ENCODE measurements at regions not wholly inside any gene's neighbourhood (a gene's known extent, or its start where the extent isn't known, plus 50 kb on each side); places are given as distances from the start of the nearest gene placed in this dataset.

DNA sequence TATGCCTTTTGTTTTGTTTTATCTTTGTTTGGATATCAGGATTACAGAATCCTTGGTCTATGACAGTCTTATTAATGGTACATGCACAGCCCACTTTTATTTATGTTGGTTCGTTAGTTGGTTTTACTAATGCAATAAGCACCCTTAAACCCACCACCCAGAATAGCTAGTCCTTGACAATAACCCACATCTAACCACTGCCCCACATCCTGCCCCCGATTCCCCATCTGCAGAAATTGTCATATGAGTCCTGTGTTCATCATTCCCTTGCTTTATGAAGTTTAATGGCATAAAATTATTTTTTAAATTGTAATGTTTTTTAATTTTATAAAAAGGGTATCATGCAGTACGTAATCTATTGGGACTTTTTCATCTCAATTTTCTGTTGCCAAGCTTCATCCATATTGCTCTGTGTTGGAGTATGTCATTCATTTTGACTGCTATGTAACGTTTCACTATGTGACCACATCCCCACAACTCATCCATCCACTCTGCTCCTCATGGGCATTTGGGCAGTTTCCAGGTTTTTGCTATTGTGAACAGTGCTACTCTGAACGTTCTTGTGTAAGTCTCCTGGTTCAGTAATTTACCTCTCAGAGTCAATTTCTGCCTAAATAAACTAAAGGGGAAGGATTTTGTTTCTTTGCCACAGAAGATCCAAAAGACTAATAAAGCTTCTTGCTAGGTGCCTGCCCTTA, 150.4 kb downstream of the MRPL14 start:
- Histone ChIP-seq H3K4me1 (no peaks in the 10 kb centered on the region), H3K36me3 (replicated peaks) (no peaks in the 10 kb centered on the region), H3K27me3 (ENCODE audit: low read depth) (peaks cover 5% of the 10 kb centered on the region; the same call in 1 of the 2 replicates), H3K9me3 (no peaks in the 10 kb centered on the region), H3K4me3 (no peak overlapping the region)
- in situ Hi-C loops (cut with MboI; ENCODE audit: low sequenced_read_pairs), result no loop called here
- no peak for DNase-seq (ENCODE audit: low spot score in 2 of 2)

DNA sequence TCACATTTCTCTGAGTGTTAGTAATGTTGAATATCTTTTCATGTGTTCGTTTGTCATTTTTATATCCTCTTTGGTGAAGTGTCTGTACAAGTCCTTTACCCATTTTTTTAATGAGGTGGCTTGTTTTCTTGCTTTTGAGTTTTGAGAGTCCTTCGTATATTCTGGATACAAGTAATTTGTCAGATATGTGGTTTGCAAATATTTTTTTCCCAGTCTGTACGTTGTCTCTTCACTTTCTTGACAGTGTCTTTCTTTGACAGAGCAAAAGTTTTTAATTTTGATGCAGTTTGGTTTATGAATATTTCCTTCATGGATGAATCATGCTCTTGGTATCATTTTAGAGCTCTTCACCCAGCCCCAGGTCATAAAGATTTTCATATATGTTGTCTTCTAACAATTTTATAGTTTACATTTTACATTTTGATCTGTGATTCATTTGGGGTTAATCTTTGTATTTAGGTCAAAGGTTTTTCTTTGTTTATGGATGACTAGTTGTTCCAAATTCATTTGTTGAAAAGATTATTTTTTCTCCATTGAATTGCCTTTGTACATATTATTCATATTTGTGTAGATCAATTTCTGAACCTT, 152.5 kb downstream of the MRPL14 start:
- Histone ChIP-seq H3K27me3 (ENCODE audit: low read depth) (peaks cover 5% of the 10 kb centered on the region; the same call in 1 of the 2 replicates), H3K9me3 (no peaks in the 10 kb centered on the region), H3K4me1 (no peaks in the 10 kb centered on the region), H3K36me3 (replicated peaks) (no peaks in the 10 kb centered on the region), H3K4me3 (no peak overlapping the region)
- DNase-seq (ENCODE audit: low spot score in 2 of 2), result no peak
- in situ Hi-C loops (cut with MboI; ENCODE audit: low sequenced_read_pairs), result no loop called here

DNA sequence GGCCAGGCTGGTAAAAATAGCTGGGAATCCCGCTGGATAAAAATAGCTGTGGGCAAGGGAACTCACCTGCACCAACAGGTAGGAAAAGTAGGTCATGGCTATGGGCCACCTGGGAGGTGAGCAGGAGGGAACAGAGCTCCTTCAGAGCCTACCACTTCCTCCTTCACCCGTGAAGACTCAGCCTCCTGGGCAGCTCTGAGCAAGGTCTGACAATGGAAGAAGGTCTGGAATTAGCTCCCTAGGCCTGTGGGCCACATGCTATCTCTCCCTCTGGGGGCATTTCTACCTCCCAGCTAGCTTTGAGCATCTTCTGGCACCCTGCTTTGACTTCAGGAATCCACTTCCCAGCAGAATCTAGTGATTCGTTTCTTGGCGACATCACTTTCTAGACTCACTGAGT, 153.9 kb downstream of the MRPL14 start:
- in situ Hi-C loops (cut with MboI; ENCODE audit: low sequenced_read_pairs), result no loop called here
- no peak overlapping the region for H3K4me3 ChIP-seq
- H3K36me3 ChIP-seq (replicated peaks), result no peaks in the 10 kb centered on the region
- H3K4me1 ChIP-seq, result no peaks in the 10 kb centered on the region
- no peaks in the 10 kb centered on the region for H3K9me3 ChIP-seq
- DNase-seq (ENCODE audit: low spot score in 2 of 2), result no peak
- peaks cover 5% of the 10 kb centered on the region; the same call in 1 of the 2 replicates for H3K27me3 ChIP-seq (ENCODE audit: low read depth)

DNA sequence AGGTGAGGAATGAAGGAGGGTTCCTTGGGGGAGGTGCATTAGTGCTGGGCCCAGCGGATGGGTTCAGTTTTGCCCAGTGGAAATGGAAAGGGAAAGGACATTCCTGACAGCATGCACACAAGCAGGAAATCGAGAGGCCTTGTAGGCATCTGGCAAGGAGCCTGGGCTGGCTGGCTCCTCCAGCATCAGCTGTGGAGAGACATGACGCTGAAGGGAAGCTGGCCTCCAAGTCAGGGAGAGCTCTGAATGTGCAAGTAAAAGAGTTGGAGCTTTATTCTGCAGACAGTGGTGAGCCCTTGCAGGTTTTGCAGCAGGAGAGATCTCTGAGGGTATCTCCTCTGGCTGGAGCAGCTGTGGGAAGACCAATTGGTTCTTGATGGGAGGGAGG, 154.3 kb downstream of the MRPL14 start:
- no peaks in the 10 kb centered on the region for H3K4me1 ChIP-seq
- H3K36me3 ChIP-seq (replicated peaks), result no peaks in the 10 kb centered on the region
- no peak overlapping the region for H3K4me3 ChIP-seq
- H3K9me3 ChIP-seq, result no peaks in the 10 kb centered on the region
- peaks cover 5% of the 10 kb centered on the region; the same call in 1 of the 2 replicates for H3K27me3 ChIP-seq (ENCODE audit: low read depth)
- in situ Hi-C loops (cut with MboI; ENCODE audit: low sequenced_read_pairs), result no loop called here
- no peak for DNase-seq (ENCODE audit: low spot score in 2 of 2)

DNA sequence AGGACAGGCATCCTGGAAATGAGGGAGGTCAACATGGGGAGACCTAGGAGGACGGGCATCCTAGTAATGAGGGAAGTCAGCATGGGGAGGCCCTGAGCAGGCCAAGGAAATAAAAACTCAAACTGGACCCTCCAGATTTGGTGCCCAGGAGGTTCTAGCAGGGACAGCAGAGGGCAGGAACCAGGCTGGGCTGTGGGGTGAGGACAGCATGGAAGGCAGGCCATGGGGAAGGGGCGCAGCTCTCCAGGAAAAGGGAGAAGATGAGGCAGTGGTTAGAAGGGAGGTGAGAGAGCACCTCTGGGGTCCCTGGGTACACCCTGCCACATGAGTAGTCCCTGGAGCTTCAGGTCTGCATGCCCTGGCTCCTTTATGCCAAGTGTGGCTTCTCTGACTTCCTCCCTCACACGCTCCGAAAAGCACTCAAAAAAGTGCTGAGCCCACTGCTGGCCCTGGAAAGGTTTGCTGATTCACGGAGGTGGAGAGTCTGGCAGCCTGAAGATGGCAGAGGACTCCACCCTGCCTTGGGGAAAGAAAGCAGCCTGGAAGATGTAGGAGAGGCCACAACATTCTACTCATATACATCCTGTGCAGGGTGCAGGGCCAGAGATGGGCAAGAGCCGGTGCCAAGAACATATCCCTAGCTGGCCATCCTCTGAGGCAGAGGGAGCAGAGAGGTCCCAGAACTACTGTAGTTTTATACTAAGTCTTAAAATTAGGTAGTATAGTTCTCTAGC, 154.9 kb downstream of the MRPL14 start:
- DNase-seq (ENCODE audit: low spot score in 2 of 2), result no peak
- Histone ChIP-seq H3K27me3 (ENCODE audit: low read depth) (peaks cover 5% of the 10 kb centered on the region; the same call in 1 of the 2 replicates), H3K9me3 (no peaks in the 10 kb centered on the region), H3K4me3 (no peak overlapping the region), H3K4me1 (no peaks in the 10 kb centered on the region), H3K36me3 (replicated peaks) (no peaks in the 10 kb centered on the region)
- in situ Hi-C loops (cut with MboI; ENCODE audit: low sequenced_read_pairs), result no loop called here

DNA sequence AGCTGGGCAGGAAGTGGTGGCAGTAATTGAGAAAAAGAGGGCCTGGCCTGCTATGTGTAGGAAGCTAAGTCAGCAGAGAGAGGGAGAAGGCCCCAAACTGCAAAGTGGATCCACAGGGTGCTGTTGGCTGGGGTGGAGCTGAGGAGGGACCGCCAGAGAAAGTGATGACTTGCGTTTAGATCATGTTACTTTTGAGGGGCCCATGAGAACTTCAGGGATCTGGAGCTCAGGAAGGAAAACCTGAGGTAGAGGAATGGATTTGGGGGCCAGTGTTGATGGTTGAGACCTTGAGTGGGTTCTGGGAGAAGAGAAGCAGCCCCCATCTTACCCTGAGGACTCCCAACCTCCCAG, 155.5 kb downstream of the MRPL14 start:
- Histone ChIP-seq H3K4me3 (no peak overlapping the region), H3K9me3 (no peaks in the 10 kb centered on the region), H3K27me3 (ENCODE audit: low read depth) (peaks cover 5% of the 10 kb centered on the region; the same call in 1 of the 2 replicates), H3K36me3 (replicated peaks) (no peaks in the 10 kb centered on the region), H3K4me1 (no peaks in the 10 kb centered on the region)
- in situ Hi-C loops (cut with MboI; ENCODE audit: low sequenced_read_pairs), result no loop called here
- DNase-seq (ENCODE audit: low spot score in 2 of 2), result no peak

DNA sequence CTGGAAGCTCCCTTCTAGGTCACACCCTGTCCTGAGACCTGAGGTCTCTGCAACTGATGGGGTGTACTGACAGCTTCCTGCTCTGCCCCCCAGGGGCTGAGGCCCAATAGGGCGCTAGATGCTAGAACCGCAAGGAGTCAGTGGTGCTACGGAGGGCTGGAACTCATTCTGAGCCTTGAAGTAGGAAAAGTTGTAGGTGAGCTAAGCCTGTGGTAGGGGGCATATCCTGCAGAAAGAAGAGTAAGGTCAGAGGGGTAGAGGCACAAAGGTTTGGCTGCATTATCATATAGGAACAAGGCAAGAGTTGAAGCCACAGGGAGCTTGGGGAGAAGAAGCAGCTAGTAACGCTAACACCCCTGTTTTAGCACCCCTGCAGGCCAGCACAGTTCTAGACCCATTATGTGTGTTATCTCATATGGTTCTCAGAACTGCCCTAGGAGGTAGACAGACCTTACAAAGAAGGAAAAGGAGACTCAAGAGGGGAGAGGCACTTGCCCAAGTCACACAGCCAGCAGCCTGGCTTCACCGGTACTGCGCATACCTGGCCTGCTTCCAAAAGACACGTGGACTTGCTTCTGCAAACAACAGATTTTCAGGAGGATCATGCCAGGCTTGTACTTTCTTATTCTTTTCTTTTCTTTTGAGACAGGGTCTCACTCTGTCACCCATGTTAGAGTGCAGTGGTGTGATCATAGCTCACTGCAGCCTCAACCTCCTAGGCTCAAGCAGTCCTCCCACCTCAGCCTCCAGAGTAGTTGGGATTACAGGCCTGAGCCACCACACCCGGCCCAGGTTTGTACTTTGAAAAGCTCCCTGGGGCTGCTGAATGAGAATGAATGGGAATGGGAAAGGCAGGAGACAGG, 156.1 kb downstream of the MRPL14 start:
- no peak for DNase-seq (ENCODE audit: low spot score in 2 of 2)
- Histone ChIP-seq H3K4me1 (no peaks in the 10 kb centered on the region), H3K27me3 (ENCODE audit: low read depth) (peaks cover 5% of the 10 kb centered on the region; the same call in 1 of the 2 replicates), H3K4me3 (no peak overlapping the region), H3K36me3 (replicated peaks) (no peaks in the 10 kb centered on the region), H3K9me3 (no peaks in the 10 kb centered on the region)
- in situ Hi-C loops (cut with MboI; ENCODE audit: low sequenced_read_pairs), result no loop called here

DNA sequence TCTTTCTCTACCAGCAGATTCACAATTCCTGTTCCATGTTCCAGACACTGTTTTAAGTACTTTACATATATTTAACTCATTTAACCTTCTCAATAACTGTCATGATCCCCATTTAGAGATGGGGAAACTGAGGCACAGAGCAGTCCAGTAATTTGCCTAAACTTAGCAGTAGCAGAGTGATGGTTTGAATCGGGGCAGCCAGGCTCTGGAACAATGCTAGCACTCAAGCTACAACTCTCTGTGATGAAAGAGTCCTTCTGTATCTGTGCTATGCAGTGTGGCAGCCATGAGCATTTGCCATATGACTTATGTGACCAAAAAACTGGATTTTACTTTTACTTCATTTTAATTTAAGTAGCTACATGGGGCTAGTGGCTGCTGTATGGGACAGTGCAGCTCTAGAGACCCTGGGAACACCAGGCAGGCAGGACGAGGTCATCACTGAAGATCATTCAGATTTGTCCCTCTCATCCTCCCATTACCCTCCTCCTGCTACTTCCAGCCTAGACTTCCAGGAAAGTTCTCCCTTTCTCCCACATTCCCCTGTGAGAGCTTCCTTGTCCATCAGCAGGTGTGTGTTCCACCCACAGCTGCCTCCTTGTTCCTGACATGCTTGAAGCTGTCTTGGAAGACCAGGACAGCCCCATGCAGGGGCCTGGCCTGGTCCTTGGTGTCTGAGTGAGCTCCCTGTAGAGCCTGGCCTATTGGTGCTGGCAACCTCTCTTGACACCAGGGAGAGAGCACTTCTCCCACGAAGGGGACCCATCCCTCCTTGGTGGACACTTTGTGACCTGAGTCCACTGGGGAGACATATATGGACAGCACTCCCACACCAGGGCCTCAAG, 157.0 kb downstream of the MRPL14 start:
- H3K4me1 ChIP-seq, result no peaks in the 10 kb centered on the region
- DNase-seq (ENCODE audit: low spot score in 2 of 2), result no peak
- 0 out of 2 replicates have a peak, but pooled peaks cover 5% of the 10 kb centered on the region for H3K27me3 ChIP-seq (ENCODE audit: low read depth)
- no peak overlapping the region for H3K4me3 ChIP-seq
- in situ Hi-C loops (cut with MboI; ENCODE audit: low sequenced_read_pairs), result no loop called here
- H3K36me3 ChIP-seq (replicated peaks), result no peaks in the 10 kb centered on the region
- H3K9me3 ChIP-seq, result no peaks in the 10 kb centered on the region

DNA sequence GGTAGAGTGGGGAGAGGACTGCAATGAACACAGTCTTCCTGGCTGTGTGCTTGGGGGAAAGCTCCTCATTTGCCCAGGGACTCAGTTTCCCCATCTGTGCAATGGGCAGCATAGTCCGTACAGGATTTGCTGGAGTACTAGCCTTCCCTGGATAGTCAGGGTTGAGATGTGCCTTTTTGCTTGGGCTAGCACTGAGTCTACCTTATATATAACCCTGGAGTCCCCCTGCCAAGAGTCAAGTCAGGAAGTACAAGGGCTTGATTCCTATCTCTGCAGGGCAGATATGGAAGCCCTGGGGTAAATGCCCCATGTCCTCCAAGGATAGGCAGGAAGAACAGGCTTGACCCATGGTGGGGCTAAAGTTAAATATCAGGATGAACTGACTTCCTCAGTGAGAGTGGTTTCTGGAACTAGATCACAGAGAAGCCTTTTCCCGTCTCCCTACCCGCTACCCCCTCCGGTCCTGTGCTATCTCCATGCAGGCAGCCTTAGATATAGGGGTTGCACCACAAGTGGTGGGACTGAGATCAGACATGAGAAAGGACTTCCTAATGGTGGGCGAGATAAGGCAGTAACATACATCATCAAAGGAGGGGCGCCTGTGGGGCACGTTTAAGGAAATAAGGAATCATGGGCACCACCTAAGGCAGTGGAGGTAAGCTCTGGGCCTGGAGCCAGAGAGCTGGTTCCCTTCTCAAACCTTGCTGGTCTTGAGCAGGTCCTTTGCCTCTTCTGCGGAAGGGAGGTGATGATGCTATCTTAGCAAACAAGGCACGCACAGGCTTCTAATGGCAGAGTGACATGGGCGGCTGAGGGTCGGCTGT, 157.9 kb downstream of the MRPL14 start:
- Histone ChIP-seq H3K4me3 (no peak overlapping the region), H3K4me1 (no peaks in the 10 kb centered on the region), H3K9me3 (no peaks in the 10 kb centered on the region), H3K27me3 (ENCODE audit: low read depth) (0 out of 2 replicates have a peak, but pooled peaks cover under 1% of the 10 kb centered on the region), H3K36me3 (replicated peaks) (no peaks in the 10 kb centered on the region)
- in situ Hi-C loops (cut with MboI; ENCODE audit: low sequenced_read_pairs), result no loop called here
- DNase-seq (ENCODE audit: low spot score in 2 of 2), result no peak

DNA sequence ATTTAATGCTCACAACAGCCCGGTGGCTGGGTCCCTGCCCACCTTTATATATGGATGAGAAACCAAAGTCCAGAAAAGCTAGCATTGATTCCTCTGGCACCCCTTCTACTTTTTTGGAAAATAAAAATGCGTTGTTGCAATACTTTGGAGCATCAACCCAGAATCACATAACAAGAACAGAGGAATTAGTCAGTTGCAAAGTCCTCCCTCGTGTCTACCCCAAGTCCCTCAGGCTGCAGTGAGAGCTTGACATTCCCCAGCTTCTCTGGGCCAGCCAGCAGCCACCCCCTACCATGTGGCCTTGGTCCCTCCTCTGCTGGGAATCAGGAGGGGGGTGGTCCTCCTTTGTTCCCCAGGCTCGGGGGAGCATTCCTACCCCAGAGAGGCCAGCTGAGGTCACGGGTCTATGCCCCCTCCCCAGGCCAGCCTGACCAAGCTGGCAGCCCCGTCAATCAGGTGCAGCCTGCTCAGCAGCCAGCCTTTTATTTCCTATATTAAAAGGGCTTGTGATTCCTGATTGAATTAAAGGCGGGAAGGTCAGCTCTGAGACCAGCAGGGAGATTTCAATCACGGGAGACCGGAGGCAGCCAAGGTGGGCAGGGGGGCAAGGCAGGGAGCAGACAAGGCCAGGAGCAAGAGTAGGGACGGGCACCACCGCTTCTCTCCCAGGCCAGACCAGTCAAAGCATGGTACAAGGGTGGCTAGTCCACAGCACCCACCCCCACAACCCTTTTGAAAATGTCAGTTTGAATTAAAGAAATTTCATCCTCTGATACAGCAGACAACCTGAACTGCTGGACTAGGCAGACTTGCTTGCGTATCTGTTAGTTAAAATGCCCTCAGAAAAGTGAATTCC, 158.9 kb downstream of the MRPL14 start:
- no peaks in the 10 kb centered on the region for H3K36me3 ChIP-seq (replicated peaks)
- H3K27me3 ChIP-seq (ENCODE audit: low read depth), result no peaks in the 10 kb centered on the region
- in situ Hi-C loops (cut with MboI; ENCODE audit: low sequenced_read_pairs), result no loop called here
- H3K9me3 ChIP-seq, result no peaks in the 10 kb centered on the region
- H3K4me3 ChIP-seq, result no peak overlapping the region
- no peaks in the 10 kb centered on the region for H3K4me1 ChIP-seq
- DNase-seq (ENCODE audit: low spot score in 2 of 2), result no peak

DNA sequence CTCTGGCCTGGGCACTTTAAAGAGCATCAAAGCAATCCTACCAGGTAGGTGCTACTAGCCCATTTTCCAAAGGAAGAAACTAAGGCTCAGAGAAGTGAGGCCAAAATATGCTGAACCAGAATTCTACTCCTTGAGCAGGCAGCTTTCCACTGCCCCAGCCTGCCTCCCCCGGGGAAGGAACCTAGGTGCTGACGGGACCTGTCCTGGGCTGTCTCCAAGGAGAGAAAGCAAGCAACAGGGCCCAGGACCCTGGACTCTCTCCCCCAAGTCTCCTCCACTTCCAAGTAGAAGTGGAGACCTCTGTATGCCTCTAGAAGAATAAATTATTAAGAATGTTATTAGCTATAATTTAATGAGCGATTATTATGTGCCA, 159.5 kb downstream of the MRPL14 start:
- H3K4me1 ChIP-seq, result no peaks in the 10 kb centered on the region

More for the DNA sequence above, 159.5 kb downstream of the MRPL14 start:
- Histone ChIP-seq H3K4me3 (no peak overlapping the region), H3K27me3 (ENCODE audit: low read depth) (no peaks in the 10 kb centered on the region), H3K36me3 (replicated peaks) (no peaks in the 10 kb centered on the region), H3K9me3 (no peaks in the 10 kb centered on the region)
- in situ Hi-C loops (cut with MboI; ENCODE audit: low sequenced_read_pairs), result no loop called here
- DNase-seq (ENCODE audit: low spot score in 2 of 2), result no peak

Data from HAP-1 (cell line).